Germinal center (tissue), 1 donor: ENCODE measurements at regions not wholly inside any gene's neighbourhood (a gene's known extent, or its start where the extent isn't known, plus 50 kb on each side); places are given as distances from the start of the nearest gene placed in this dataset.

ENCODE experiments used
- DNase-seq: peaks from one replicate; pipeline ENCODE4 v3.0.0; 2012; ENCODE audit warnings: mixed read lengths, low spot score

GRCh38 chr12:91241756-91242155 lies 59.1 kb upstream of the DCN start:
- DNase-seq: no peak

- no peak for DNase-seq
These were observed 57.9 kb upstream of the DCN start for GRCh38 chr12:91240386-91241095.

- no peak for DNase-seq
These were observed 56.9 kb upstream of the DCN start for GRCh38 chr12:91239481-91239880.
